RWPE2 (cell line): ENCODE measurements at regions not wholly inside any gene's neighbourhood (a gene's known extent, or its start where the extent isn't known, plus 50 kb on each side); places are given as distances from the start of the nearest gene placed in this dataset.

Experiments used
- ATAC-seq: fragments of 200-7000 bp; cut with Tn5 transposase; 3 replicates; pipeline ENCODE4 v1.9.1; 2021; ENCODE audit warnings: low read depth
- DNase-seq: peaks from one replicate; pipeline ENCODE4 v3.0.0-alpha.2; 2020; ENCODE audit warnings: low spot score
- H3K27ac ChIP-seq: fragments of 450-650 bp; 2 replicates; pipeline ENCODE4 v1.5.1; 2017; ENCODE audit warnings: mild to moderate bottlenecking; ENCODE audit not compliant: poor library complexity, severe bottlenecking
- H3K27me3 ChIP-seq: fragments of 250-450 bp; sonication (Bioruptor Pico); 2 replicates; pipeline ENCODE4 v1.5.1; 2021; ENCODE audit warnings: mild to moderate bottlenecking, moderate library complexity; ENCODE audit not compliant: insufficient read depth, poor library complexity, severe bottlenecking
- H3K36me3 ChIP-seq: fragments of 250-450 bp; sonication (Bioruptor Pico); 2 replicates; pipeline ENCODE4 v1.5.1; 2020; ENCODE audit warnings: low read depth, mild to moderate bottlenecking, moderate library complexity
- H3K4me1 ChIP-seq: fragments of 250-450 bp; sonication (Bioruptor Pico); 2 replicates; pipeline ENCODE4 v1.5.1; 2021; ENCODE audit warnings: mild to moderate bottlenecking, moderate library complexity; ENCODE audit not compliant: insufficient read depth, poor library complexity, severe bottlenecking
- H3K4me3 ChIP-seq: fragments of 250-450 bp; sonication (Bioruptor Pico); 2 replicates; pipeline ENCODE4 v1.5.1; 2021; ENCODE audit warnings: mild to moderate bottlenecking, moderate library complexity; ENCODE audit not compliant: severe bottlenecking
- H3K9me3 ChIP-seq: fragments of 250-450 bp; sonication (Bioruptor Pico); 2 replicates; pipeline ENCODE4 v1.5.1; 2021; ENCODE audit warnings: mild to moderate bottlenecking, moderate library complexity; ENCODE audit not compliant: severe bottlenecking
- CTCF ChIP-seq: fragments of 450-650 bp; IDR thresholded peaks from one replicate; pipeline ENCODE4 v1.5.1; 2017; ENCODE audit warnings: mild to moderate bottlenecking, moderate library complexity; ENCODE audit not compliant: poor library complexity, severe bottlenecking

GRCh38 chr5:106755066-106755465 is 915.7 kb downstream of the EFNA5 start:
- no peak overlapping the region for H3K4me3 ChIP-seq
- DNase-seq (no peak), ATAC-seq (no peak)
- H3K27me3 ChIP-seq: no peaks in the 10 kb centered on the region
- no peaks in the 10 kb centered on the region for H3K4me1 ChIP-seq
- no peak for TF ChIP-seq CTCF
- peaks cover 5% of the 10 kb centered on the region for H3K9me3 ChIP-seq
- H3K27ac ChIP-seq: no peak overlapping the region
- H3K36me3 ChIP-seq: no peaks in the 10 kb centered on the region

GRCh38 chr5:106749826-106750225 is 920.9 kb downstream of the EFNA5 start:
- TF ChIP-seq CTCF: no peak
- ATAC-seq: no peak

GRCh38 chr5:106739127-106739526 is 931.6 kb downstream of the EFNA5 start:
- Histone ChIP-seq H3K4me1 (no peaks in the 10 kb centered on the region), H3K9me3 (no peaks in the 10 kb centered on the region), H3K36me3 (no peaks in the 10 kb centered on the region), H3K27me3 (peaks cover 5% of the 10 kb centered on the region), H3K4me3 (no peak overlapping the region), H3K27ac (no peak overlapping the region)
- no peak for ATAC-seq
- TF ChIP-seq CTCF: no peak
- no peak for DNase-seq

More at GRCh38 chr5:106749826-106750225, 920.9 kb downstream of the EFNA5 start:
- no peak for DNase-seq
- no peak overlapping the region for H3K4me3 ChIP-seq
- no peaks in the 10 kb centered on the region for H3K4me1 ChIP-seq
- H3K36me3 ChIP-seq: no peaks in the 10 kb centered on the region
- H3K27ac ChIP-seq: no peak overlapping the region
- H3K27me3 ChIP-seq: no peaks in the 10 kb centered on the region
- H3K9me3 ChIP-seq: peaks cover 5% of the 10 kb centered on the region

GRCh38 chr5:106737111-106737510 is 933.6 kb downstream of the EFNA5 start:
- Histone ChIP-seq H3K4me3 (no peak overlapping the region), H3K36me3 (no peaks in the 10 kb centered on the region), H3K27me3 (peaks cover 5% of the 10 kb centered on the region), H3K4me1 (no peaks in the 10 kb centered on the region), H3K9me3 (peaks cover 4% of the 10 kb centered on the region), H3K27ac (no peak overlapping the region)
- no peak for ATAC-seq
- no peak for TF ChIP-seq CTCF
- no peak for DNase-seq

- Histone ChIP-seq H3K4me3 (no peak overlapping the region), H3K4me1 (no peaks in the 10 kb centered on the region), H3K36me3 (no peaks in the 10 kb centered on the region), H3K9me3 (peaks cover 4% of the 10 kb centered on the region), H3K27ac (no peak overlapping the region), H3K27me3 (no peaks in the 10 kb centered on the region)
- ATAC-seq (no peak), DNase-seq (no peak)
- no peak for TF ChIP-seq CTCF
These were observed 938.1 kb downstream of the EFNA5 start for GRCh38 chr5:106732624-106733023.
